Upper lobe of left lung (tissue), 6 donors: ENCODE measurements at regions not wholly inside any gene's neighbourhood (a gene's known extent, or its start where the extent isn't known, plus 50 kb on each side); places are given as distances from the start of the nearest gene placed in this dataset.
"Not testable (repeated sequence)": the region's sequence is repeated elsewhere in the genome, so short reads cannot be mapped to it uniquely, and the experiment has no call there.

Experiments
- ATAC-seq, 2 donors: fragments of 200-7000 bp; cut with Tn5 transposase; one replicate each; pipeline ENCODE4 v1.9.1; 2022; ENCODE audit warnings: mild to moderate bottlenecking in 2 of 2, moderate library complexity in 2 of 2; ENCODE audit not compliant: low FRiP score in 2 of 2
- DNase-seq, 2 donors: peaks; one replicate each; pipeline ENCODE4 v3.0.0-alpha.2; 2019 to 2020
- H3K27ac ChIP-seq, 4 donors: fragments of 200-600 bp; sonication (generic); one replicate each; pipeline ENCODE4 v1.5.1; 2016 to 2019
- H3K27me3 ChIP-seq, 4 donors: fragments of 200-600 bp; sonication (generic); one replicate each; pipeline ENCODE4 v1.5.1; 2017 to 2019
- H3K36me3 ChIP-seq, 4 donors: fragments of 200-600 bp; sonication (generic); one replicate each; pipeline ENCODE4 v1.5.1; 2016 to 2019
- H3K4me1 ChIP-seq, 4 donors: fragments of 200-600 bp; sonication (generic); one replicate each; pipeline ENCODE4 v1.5.1; 2018 to 2019
- H3K4me3 ChIP-seq, 4 donors: fragments of 200-600 bp; sonication (generic); one replicate each; pipeline ENCODE4 v1.5.1; 2017 to 2019; ENCODE audit warnings: mild to moderate bottlenecking in 2 of 4, moderate library complexity in 1 of 4
- H3K9me3 ChIP-seq, 4 donors: fragments of 200-600 bp; sonication (generic); one replicate each; pipeline ENCODE4 v1.5.1; 2018 to 2019
- EP300 ChIP-seq, 4 donors: sonication (generic); formaldehyde crosslinking; IDR thresholded peaks; one replicate each; pipeline ENCODE4 v1.5.1; 2017; ENCODE audit warnings: antibody characterized with exemption in 4 of 4, control low read depth in 2 of 4
- POLR2A ChIP-seq, 4 donors: fragments of 450-650 bp; IDR thresholded peaks; one replicate each; pipeline ENCODE4 v1.5.1; 2016 to 2017; ENCODE audit warnings: antibody characterized with exemption in 4 of 4, mild to moderate bottlenecking in 2 of 4
- POLR2AphosphoS5 ChIP-seq, 2 donors: sonication (generic); formaldehyde crosslinking; IDR thresholded peaks; one replicate each; pipeline ENCODE4 v1.5.1; 2017; ENCODE audit warnings: antibody characterized with exemption in 2 of 2
- WGBS, 2 donors: methylation state at CpG; one replicate each; pipeline ENCODE4 v1.1.5; 2017 to 2018; 5-methylcytosine and 5-hydroxymethylcytosine counted together
- TF ChIP-seq, protein P1 (sequence below), 6 experiments: fragments of 450-650 bp in 4 of 6; fragments of 200-600 bp in 2 of 6; sonication (generic) in 2 of 6; IDR thresholded peaks; one replicate each; pipeline ENCODE4 v1.5.1; 2016 to 2019; ENCODE audit warnings: antibody characterized with exemption in 6 of 6
- donor health status: DM: no; HTN: no; CAD: no; lungs with moderate emphysema.
- donor health status: DM: no; HTN: yes; CAD: no; lungs with severe emphysema.

DNA sequence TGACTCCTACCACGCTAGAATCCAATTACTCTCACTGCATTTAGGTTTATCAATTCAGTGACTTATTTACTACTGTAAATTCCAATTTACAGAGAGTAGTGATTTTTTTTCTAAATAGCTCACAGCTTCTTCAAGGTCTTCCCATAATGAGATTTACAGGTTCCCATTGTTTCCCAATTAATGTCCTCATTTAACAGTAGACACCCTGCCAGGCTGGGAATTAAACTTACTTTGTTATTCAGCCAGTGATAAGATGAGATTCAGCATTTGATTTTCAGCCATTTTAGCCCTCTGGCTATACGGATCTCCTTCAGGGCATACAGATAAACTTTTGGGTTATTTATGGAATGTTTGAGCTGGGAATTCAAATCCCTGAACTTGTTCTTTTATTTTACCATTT lies 582.9 kb upstream of the EYS start:
- DNase-seq = no peak
- no peak for TF ChIP-seq POLR2A (IDR thresholded peaks at IDR 0.05)
- no peak for TF ChIP-seq EP300 (IDR thresholded peaks at IDR 0.05)
- TF ChIP-seq, protein P1, sequence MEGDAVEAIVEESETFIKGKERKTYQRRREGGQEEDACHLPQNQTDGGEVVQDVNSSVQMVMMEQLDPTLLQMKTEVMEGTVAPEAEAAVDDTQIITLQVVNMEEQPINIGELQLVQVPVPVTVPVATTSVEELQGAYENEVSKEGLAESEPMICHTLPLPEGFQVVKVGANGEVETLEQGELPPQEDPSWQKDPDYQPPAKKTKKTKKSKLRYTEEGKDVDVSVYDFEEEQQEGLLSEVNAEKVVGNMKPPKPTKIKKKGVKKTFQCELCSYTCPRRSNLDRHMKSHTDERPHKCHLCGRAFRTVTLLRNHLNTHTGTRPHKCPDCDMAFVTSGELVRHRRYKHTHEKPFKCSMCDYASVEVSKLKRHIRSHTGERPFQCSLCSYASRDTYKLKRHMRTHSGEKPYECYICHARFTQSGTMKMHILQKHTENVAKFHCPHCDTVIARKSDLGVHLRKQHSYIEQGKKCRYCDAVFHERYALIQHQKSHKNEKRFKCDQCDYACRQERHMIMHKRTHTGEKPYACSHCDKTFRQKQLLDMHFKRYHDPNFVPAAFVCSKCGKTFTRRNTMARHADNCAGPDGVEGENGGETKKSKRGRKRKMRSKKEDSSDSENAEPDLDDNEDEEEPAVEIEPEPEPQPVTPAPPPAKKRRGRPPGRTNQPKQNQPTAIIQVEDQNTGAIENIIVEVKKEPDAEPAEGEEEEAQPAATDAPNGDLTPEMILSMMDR (IDR thresholded peaks at IDR 0.05) = no peak
- no peak for TF ChIP-seq POLR2AphosphoS5 (IDR thresholded peaks at IDR 0.05)
- ATAC-seq = no peak
- H3K4me1 ChIP-seq = no peaks in the 10 kb centered on the region
- no peaks in the 10 kb centered on the region for H3K36me3 ChIP-seq
- 81 to 84% methylated on average over 2 of the region's 2 CpGs for WGBS, 2 donors
- H3K27me3 ChIP-seq = no peaks in the 10 kb centered on the region
- H3K27ac ChIP-seq = no peak overlapping the region
- H3K9me3 ChIP-seq = no peaks in the 10 kb centered on the region
- no peak overlapping the region for H3K4me3 ChIP-seq

DNA sequence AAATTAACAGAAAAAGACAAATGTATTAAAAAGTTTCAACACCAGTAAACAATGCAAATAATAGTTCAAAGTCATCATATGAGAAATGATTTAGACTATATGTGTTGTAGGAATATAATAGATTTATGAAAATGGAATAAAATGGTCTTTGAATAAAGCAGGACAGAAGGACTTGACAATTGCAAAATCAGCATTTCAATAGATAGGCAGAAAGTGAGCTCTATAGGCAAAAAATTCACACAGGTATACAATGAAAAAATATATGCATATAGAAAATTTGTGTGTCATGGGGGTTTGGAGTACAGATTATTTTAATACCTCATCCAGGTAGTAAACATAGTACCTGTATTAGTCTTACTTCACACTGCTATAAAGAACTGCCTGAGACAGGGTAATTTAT lies 571.1 kb upstream of the EYS start:
- Histone ChIP-seq H3K9me3 (no peaks in the 10 kb centered on the region), H3K4me3 (no peak overlapping the region), H3K27me3 (no peaks in the 10 kb centered on the region), H3K27ac (no peak overlapping the region), H3K4me1 (no peaks in the 10 kb centered on the region), H3K36me3 (no peaks in the 10 kb centered on the region)
- ATAC-seq (no peak), DNase-seq (no peak)
- TF ChIP-seq POLR2AphosphoS5 (IDR thresholded peaks at IDR 0.05) (no peak), EP300 (IDR thresholded peaks at IDR 0.05) (no peak), POLR2A (IDR thresholded peaks at IDR 0.05) (no peak)
- TF ChIP-seq, protein P1 (IDR thresholded peaks at IDR 0.05) = no peak

DNA sequence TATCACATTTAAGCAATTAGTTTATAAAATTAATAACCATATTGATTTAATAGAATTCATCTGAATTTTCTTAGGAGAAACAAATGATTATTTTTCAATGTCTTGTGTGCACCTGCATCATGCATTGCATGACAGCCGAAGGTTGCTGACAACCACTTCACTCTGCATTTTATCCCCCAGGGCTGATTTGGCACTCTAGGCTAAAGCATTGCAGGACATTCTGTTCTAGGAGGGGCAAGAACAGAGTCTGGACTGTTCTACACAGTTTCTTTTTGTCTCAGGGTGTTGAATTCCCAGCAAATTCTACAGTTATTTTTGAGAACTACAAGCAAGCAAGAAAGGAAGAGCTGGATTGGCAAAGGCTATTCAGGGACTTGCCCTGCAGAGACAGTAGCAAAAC lies 570.4 kb upstream of the EYS start:
- TF ChIP-seq, protein P1 (IDR thresholded peaks at IDR 0.05) = no peak
- no peak for TF ChIP-seq POLR2A (IDR thresholded peaks at IDR 0.05)
- no peak for TF ChIP-seq EP300 (IDR thresholded peaks at IDR 0.05)
- TF ChIP-seq POLR2AphosphoS5 (IDR thresholded peaks at IDR 0.05) = no peak
- Histone ChIP-seq H3K27me3 (no peaks in the 10 kb centered on the region), H3K4me1 (no peaks in the 10 kb centered on the region), H3K9me3 (no peaks in the 10 kb centered on the region), H3K4me3 (no peak overlapping the region), H3K27ac (no peak overlapping the region), H3K36me3 (no peaks in the 10 kb centered on the region)
- ATAC-seq (no peak), DNase-seq (no peak)
- WGBS, 2 donors = 75 to 87% methylated on average over 1 of the region's 1 CpG

DNA sequence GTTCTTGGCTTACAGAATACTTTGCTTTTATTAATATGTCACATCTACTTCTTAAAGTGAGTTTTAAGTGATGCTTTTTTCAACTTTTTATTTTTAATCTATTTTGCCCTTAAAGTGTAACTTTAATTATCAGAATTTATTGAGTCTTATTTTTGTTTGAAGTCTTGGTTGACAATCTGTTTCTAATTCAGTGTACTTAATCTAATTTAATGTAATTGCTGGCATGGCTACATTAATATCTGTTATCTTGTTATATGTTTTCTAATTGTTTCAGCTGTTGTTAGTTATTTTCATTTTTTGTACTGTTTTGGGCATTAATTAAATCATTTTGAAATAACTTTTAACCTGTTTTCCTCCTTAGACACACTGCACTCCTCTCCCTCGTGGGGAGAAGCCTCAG lies 558.7 kb upstream of the EYS start:
- Histone ChIP-seq H3K27me3 (no peaks in the 10 kb centered on the region), H3K4me3 (no peak overlapping the region), H3K36me3 (no peaks in the 10 kb centered on the region), H3K27ac (no peak overlapping the region), H3K9me3 (peaks cover 0 to 4% (median 0%) of the 10 kb centered on the region in 4 donors), H3K4me1 (no peaks in the 10 kb centered on the region)
- ATAC-seq (no peak), DNase-seq (no peak)
- WGBS, 2 donors = 57 to 61% methylated on average over 1 of the region's 1 CpG
- TF ChIP-seq POLR2AphosphoS5 (IDR thresholded peaks at IDR 0.05) (no peak), EP300 (IDR thresholded peaks at IDR 0.05) (no peak), POLR2A (IDR thresholded peaks at IDR 0.05) (no peak)
- TF ChIP-seq, protein P1 (IDR thresholded peaks at IDR 0.05) = no peak

DNA sequence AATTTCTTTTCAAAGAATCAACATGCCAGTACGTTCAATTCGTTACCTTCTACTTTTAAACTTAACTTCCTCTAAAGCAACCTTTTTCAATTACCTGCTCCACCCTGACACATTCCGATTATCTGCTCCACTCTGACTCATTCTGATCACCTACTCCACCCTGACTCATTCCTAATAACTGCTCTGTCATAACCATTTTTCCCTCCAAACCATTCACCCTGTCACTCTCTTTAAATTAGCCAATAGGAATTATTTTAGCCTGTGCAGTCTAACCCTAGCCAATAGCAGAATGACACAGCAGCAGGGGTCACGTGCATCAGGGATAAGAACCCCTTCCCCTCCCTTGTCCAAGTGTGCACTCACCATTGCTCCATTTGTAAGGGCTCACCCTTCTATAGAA lies 557.4 kb upstream of the EYS start:
- H3K36me3 ChIP-seq = no peaks in the 10 kb centered on the region
- no peaks in the 10 kb centered on the region for H3K4me1 ChIP-seq
- no peak for DNase-seq
- peaks cover 0 to 7% (median 3%) of the 10 kb centered on the region in 4 donors for H3K9me3 ChIP-seq
- no peak overlapping the region for H3K4me3 ChIP-seq
- no peaks in the 10 kb centered on the region for H3K27me3 ChIP-seq
- TF ChIP-seq POLR2AphosphoS5 (IDR thresholded peaks at IDR 0.05) (no peak), EP300 (IDR thresholded peaks at IDR 0.05) (no peak), POLR2A (IDR thresholded peaks at IDR 0.05) (no peak)
- TF ChIP-seq, protein P1 (IDR thresholded peaks at IDR 0.05) = no peak
- H3K27ac ChIP-seq = no peak overlapping the region
- ATAC-seq = no peak
- WGBS, 2 donors = 74 to 83% methylated on average over 4 of the region's 4 CpGs

DNA sequence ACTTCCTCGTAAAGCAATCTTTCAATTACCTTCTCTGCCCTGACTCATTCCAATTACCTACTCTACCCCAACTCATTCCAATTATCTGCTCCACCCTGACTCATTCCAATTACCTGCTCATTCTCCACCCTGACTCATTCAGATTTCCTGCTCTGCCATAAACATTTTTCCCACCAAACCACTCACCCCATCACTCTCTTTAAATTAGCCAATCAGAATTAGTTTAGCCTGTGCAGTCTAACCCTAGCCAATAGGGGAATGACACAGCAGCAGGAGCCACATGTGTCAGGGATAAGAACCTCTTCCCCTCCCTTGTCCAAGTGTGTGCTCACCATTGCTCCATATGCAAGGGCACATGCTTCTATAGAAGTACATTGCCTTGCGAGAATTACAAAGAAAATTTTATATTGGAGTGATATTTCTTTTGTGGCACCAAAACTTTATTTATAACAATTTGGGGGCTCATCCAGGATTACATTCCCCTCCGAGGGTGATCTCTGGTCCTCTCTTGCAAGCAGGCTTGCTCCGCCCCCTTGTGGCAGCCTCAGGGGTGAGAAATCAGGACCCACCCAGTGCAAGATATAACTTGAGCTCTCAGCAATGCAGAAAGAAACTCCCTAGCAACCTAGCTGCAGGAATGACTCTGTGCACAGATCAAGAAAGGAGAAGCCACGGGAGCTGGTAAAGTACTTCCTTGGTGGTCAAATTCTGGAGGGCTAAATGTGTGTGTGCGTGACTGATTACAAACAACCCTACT lies 551.9 kb upstream of the EYS start:
- peaks cover 0 to 19% (median 8%) of the 10 kb centered on the region in 4 donors for H3K9me3 ChIP-seq
- not testable (repeated sequence) for H3K27ac ChIP-seq, H3K27me3 ChIP-seq, ATAC-seq, H3K36me3 ChIP-seq, DNase-seq, H3K4me3 ChIP-seq, H3K4me1 ChIP-seq
- 89 to 91% methylated on average over 6 of the region's 6 CpGs for WGBS, 2 donors
